GM10266 (cell line): ENCODE measurements at regions not wholly inside any gene's neighbourhood (a gene's known extent, or its start where the extent isn't known, plus 50 kb on each side); places are given as distances from the start of the nearest gene placed in this dataset.

ENCODE experiments used
- DNase-seq: peaks from one replicate; pipeline ENCODE4 v3.0.0; 2012; ENCODE audit errors: extremely low spot score
- TF ChIP-seq, protein P1 (sequence below): IDR thresholded peaks from 2 replicates; pipeline ENCODE4 v1.5.1; 2012; ENCODE audit warnings: mild to moderate bottlenecking, low read depth; ENCODE audit not compliant: control insufficient read depth, insufficient read depth; ENCODE audit errors: missing control alignments

DNA sequence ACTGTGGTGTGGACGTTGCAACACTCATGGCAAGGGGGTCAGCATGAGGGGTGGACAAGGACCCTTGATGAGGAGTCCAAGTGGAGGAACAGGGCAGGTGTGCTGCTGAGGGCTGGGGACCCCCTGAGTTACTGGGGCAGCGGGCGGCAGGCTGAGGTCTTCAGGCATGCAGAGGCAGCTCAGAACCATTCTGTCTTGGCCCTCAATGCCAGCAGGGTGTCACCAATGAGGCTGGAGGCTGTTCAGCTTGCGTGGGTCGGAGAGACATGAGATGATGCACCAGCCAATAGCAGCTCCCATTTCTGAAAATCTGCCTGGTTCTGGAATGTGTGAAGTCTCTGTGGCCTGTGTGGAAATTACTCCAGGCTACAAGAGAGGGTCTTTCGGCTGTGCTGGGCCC lies 105.4 kb downstream of the INHBB start:
- TF ChIP-seq, protein P1, sequence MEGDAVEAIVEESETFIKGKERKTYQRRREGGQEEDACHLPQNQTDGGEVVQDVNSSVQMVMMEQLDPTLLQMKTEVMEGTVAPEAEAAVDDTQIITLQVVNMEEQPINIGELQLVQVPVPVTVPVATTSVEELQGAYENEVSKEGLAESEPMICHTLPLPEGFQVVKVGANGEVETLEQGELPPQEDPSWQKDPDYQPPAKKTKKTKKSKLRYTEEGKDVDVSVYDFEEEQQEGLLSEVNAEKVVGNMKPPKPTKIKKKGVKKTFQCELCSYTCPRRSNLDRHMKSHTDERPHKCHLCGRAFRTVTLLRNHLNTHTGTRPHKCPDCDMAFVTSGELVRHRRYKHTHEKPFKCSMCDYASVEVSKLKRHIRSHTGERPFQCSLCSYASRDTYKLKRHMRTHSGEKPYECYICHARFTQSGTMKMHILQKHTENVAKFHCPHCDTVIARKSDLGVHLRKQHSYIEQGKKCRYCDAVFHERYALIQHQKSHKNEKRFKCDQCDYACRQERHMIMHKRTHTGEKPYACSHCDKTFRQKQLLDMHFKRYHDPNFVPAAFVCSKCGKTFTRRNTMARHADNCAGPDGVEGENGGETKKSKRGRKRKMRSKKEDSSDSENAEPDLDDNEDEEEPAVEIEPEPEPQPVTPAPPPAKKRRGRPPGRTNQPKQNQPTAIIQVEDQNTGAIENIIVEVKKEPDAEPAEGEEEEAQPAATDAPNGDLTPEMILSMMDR = no peak
- no peak for DNase-seq

DNA sequence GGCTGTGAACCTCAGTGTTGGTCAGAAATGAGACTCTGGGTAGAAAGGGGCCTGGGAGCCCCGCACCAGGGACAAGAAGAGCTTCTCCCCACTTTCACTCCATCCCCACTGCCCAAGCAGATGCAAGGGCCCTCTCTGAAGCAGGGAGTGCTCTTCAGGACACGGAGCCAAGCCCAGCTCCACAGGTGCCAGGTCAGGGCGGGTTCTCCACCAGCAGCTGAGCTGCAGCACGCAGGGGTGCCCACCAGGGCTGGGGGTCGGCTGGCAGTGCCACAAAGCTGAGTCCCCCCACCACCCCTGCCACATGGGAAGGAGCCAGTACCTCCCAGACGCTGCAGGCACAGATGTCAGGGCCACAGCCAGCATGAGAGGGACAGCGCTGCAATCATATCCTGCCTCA lies 106.2 kb downstream of the INHBB start:
- no peak for DNase-seq
- TF ChIP-seq, protein P1 = no peak

DNA sequence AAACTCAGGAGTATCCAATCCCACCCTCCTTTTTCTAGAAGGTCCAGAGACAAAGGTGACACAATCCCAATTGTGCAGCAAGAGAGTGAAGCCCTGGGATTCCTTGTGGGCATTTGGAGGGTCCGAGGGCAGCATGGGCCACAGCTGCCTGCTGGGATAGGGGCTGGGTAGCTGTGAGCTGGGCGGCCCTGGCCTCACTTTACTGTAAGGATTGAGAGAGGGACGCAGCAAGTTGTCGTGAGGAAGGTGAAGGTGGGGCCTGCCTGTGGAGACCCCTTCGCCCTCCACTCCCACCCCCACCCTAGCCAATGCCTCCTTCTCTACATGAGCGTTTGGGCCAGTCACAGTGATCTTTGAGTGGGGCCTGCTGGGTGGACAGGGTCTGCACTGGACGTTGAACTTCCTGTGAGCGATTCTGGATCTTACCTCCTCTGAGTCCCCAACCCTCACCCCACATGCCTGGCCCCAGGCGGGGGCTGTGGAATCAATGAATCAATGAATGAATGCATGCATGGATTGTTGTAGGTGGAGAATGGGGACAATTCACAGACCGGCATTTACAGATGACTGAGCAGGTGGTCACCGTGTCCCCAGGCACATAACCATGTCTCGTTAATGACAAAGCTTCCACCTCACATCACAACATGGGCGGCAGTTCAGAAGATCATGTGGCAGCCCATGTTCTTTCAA lies 107.2 kb downstream of the INHBB start:
- TF ChIP-seq, protein P1 = no peak
- no peak for DNase-seq

DNA sequence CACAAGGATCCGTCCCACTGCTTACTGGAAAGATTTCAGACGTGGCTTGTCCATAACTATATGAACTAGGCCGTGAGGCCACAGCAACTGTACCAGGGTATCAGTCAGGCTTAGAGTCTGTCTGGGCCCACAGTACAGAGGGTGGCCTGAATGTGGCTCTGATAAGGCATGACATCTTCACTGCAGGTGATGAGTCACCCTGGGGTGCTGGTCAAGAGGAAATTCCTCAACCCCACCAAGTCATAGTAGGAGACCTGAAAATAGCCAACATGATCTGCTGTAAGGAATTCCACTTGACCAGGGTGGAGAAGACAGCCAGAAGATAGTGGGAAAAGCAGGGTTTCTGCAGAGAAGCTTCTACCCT lies 107.7 kb downstream of the INHBB start:
- TF ChIP-seq, protein P1 = no peak
- DNase-seq = no peak

DNA sequence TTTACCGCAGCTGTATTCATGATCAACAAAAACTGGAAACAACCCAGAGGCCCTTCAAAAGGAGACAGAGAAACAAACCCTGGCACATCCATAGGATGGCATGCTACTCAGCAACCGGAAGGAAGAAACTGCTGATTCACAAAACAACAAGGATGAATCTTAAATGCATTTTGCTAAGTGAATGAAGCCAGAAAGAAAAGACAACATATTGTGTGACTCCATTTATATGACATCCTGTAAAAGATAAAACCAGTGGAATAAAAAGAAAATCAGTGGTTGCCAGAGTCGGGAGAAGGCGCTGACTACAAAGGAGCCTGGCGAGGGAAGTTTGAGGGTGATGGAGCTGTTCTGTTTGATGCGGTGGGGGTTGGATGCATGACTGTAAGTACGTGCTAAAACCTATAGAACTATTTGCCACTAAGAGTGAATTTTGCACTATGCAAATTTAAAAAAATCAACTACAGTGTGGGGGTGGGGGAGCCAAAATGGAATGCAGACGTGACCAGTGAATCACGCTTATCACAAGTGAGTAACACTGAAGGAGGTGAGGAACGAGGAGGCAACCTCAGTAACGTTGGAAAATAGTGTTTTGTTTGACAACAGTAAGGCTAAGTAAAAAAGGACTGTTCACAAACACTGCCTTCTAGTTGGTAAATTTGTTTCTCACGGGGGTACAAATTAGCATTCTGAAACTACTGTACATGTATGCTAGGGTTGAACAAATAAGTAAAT lies 108.9 kb downstream of the INHBB start:
- DNase-seq = no peak
- TF ChIP-seq, protein P1 = no peak

DNA sequence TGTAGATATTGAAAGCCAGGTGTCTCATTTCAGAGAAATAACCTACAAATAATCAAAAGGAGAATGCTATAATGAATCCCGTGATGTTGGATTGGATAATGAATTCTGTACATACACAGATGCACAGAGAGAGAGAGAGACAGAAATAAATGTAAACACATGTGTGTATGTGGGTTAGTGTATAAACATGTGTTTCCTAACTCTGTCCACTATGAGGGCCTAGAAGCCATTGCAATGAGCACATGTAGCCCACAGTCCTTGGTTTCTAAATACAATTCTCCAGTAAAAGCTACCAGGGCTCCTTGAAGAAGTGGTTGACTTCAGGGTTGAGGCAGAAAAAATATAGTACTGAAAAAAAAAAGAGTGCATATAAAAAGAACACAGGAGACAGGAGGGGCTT lies 109.5 kb downstream of the INHBB start:
- DNase-seq = no peak
- TF ChIP-seq, protein P1 = no peak

DNA sequence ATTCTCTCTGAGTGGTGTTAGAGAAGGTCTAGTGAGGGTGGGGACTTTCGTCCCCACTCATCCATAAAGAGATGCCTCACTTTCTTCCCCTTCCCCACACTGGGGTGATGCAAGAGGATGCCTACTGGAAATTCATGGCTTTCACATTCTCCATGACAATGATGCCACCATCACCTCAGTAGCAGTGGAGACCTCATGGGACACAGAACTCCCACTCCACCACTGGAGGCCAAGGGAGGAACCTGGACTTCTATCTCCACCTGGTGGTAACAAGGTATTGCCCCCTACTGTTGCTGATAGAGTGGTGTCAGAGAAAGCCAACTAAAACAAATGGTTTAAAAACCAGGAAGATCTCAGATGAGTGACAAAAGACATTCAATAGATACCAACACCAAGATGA lies 110.9 kb downstream of the INHBB start:
- TF ChIP-seq, protein P1 = no peak
- no peak for DNase-seq
